ENCODE measurements at regions not wholly inside any gene's neighbourhood (a gene's known extent, or its start where the extent isn't known, plus 50 kb on each side); places are given as distances from the start of the nearest gene placed in this dataset.
A peak's percentile ranks its signal among the peaks of the same experiment; 100 is the strongest.
"Not testable (repeated sequence)": the region's sequence is repeated elsewhere in the genome, so short reads cannot be mapped to it uniquely, and the experiment has no call there.

- Histone ChIP-seq H3K27me3 (ENCODE audit: control insufficient read depth, insufficient read depth, low read length) (no peaks in the 10 kb centered on the region), H3K4me3 (ENCODE audit: low read depth, low read length) (no peak overlapping the region), H3K36me3 (ENCODE audit: control insufficient read depth, insufficient read depth, low read length) (no peaks in the 10 kb centered on the region)
- FAIRE-seq (no peak), DNase-seq (ENCODE audit: low read depth) (no peak)
- TF ChIP-seq CTCF (IDR thresholded peaks at IDR 0.05; ENCODE audit: insufficient read depth, low read length, severe bottlenecking): no peak
Measured at GRCh38 chr15:89004726-89005030, 83.6 kb upstream of the ABHD2 start.

- FAIRE-seq; H3K27me3 ChIP-seq (ENCODE audit: control insufficient read depth, insufficient read depth, low read length); H3K4me3 ChIP-seq (ENCODE audit: low read depth, low read length); DNase-seq (ENCODE audit: low read depth); H3K36me3 ChIP-seq (ENCODE audit: control insufficient read depth, insufficient read depth, low read length): not testable (repeated sequence)
Measured at GRCh38 chr15:89007527-89007926, 80.7 kb upstream of the ABHD2 start.

- DNase-seq (ENCODE audit: low read depth) (no peak), FAIRE-seq (no peak)
- H3K27me3 ChIP-seq (ENCODE audit: control insufficient read depth, insufficient read depth, low read length): no peaks in the 10 kb centered on the region
- H3K4me3 ChIP-seq (ENCODE audit: low read depth, low read length): no peak overlapping the region
- TF ChIP-seq CTCF (IDR thresholded peaks at IDR 0.05; ENCODE audit: insufficient read depth, low read length, severe bottlenecking): no peak
- no peaks in the 10 kb centered on the region for H3K36me3 ChIP-seq (ENCODE audit: control insufficient read depth, insufficient read depth, low read length)
Measured at GRCh38 chr15:89007989-89008388, 80.3 kb upstream of the ABHD2 start.

GRCh38 chr15:89009080-89009479, 79.2 kb upstream of the ABHD2 start:
- DNase-seq (ENCODE audit: low read depth): no peak

GRCh38 chr15:89015412-89016097, 72.7 kb upstream of the ABHD2 start:
- no peak for DNase-seq (ENCODE audit: low read depth)
- no peak for FAIRE-seq
- TF ChIP-seq CTCF (IDR thresholded peaks at IDR 0.05; ENCODE audit: insufficient read depth, low read length, severe bottlenecking): no peak
- H3K4me3 ChIP-seq (ENCODE audit: low read depth, low read length): no peak overlapping the region
- no peaks in the 10 kb centered on the region for H3K36me3 ChIP-seq (ENCODE audit: control insufficient read depth, insufficient read depth, low read length)
- H3K27me3 ChIP-seq (ENCODE audit: control insufficient read depth, insufficient read depth, low read length): no peaks in the 10 kb centered on the region

More at GRCh38 chr15:89009080-89009479, 79.2 kb upstream of the ABHD2 start:
- Histone ChIP-seq H3K27me3 (ENCODE audit: control insufficient read depth, insufficient read depth, low read length) (no peaks in the 10 kb centered on the region), H3K4me3 (ENCODE audit: low read depth, low read length) (no peak overlapping the region), H3K36me3 (ENCODE audit: control insufficient read depth, insufficient read depth, low read length) (no peaks in the 10 kb centered on the region)
- TF ChIP-seq CTCF (IDR thresholded peaks at IDR 0.05; ENCODE audit: insufficient read depth, low read length, severe bottlenecking): no peak
- FAIRE-seq: no peak

- DNase-seq (ENCODE audit: low read depth) (peak; percentile 84), FAIRE-seq (no peak)
- Histone ChIP-seq H3K27me3 (ENCODE audit: control insufficient read depth, insufficient read depth, low read length) (no peaks in the 10 kb centered on the region), H3K4me3 (ENCODE audit: low read depth, low read length) (no peak overlapping the region), H3K36me3 (ENCODE audit: control insufficient read depth, insufficient read depth, low read length) (no peaks in the 10 kb centered on the region)
- no peak for TF ChIP-seq CTCF (IDR thresholded peaks at IDR 0.05; ENCODE audit: insufficient read depth, low read length, severe bottlenecking)
Measured at GRCh38 chr15:89016549-89017041, 71.7 kb upstream of the ABHD2 start.

Data from bronchial epithelial cell (primary cell).